ENCODE measurements at regions not wholly inside any gene's neighbourhood (a gene's known extent, or its start where the extent isn't known, plus 50 kb on each side); places are given as distances from the start of the nearest gene placed in this dataset.
A peak's percentile ranks its signal among the peaks of the same experiment; 100 is the strongest.

DNA sequence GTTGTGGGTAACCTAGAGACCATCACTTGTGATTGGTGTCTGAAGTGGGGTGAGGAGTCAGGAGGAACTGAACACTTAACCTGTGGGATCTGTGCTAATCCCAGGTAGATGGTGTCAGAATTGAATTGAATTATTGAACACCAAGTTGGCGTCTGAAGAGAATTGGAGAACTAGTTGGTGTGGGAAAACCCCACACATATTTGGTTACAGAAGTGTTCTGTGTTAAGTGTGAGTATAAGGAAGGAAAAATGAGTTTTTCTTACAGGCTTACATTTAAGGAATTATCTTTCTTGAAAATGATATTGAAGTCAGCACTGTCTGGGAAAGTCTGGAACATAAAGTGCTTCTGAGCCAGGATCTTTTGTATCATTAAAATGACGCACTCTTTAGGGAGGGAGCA is 182.9 kb upstream of the ECI2 start:
- no peak overlapping the region for H3K4me2 ChIP-seq
- no peaks in the 10 kb centered on the region for H3K36me3 ChIP-seq (ENCODE audit: insufficient read depth)
- no peaks in the 10 kb centered on the region for H3K36me3 Mint-ChIP-seq (ENCODE audit: low read depth)
- no peaks in the 10 kb centered on the region for H3K27me3 Mint-ChIP-seq (ENCODE audit: insufficient read depth, low read depth, poor library complexity)
- no peaks in the 10 kb centered on the region; the same call in 2 of the 3 replicates for H3K9me3 Mint-ChIP-seq
- no peak overlapping the region for H3K4me3 Mint-ChIP-seq
- H3K27ac Mint-ChIP-seq, result no peak overlapping the region
- 0 out of 2 replicates have a peak overlapping the region, but pooled peaks have one; percentile 40 for H2AFZ ChIP-seq
- H4K20me1 ChIP-seq (replicated peaks; ENCODE audit: insufficient read depth), result no peaks in the 10 kb centered on the region
- H3K4me1 ChIP-seq (ENCODE audit: insufficient read depth), result peaks cover 14% of the 10 kb centered on the region; the same call in 1 of the 2 replicates
- H3K79me2 ChIP-seq (replicated peaks; ENCODE audit: insufficient read depth), result no peaks in the 10 kb centered on the region
- no peak for ATAC-seq
- no peaks in the 10 kb centered on the region for H3K27me3 ChIP-seq (ENCODE audit: insufficient read depth)
- no peak overlapping the region for H3K27ac ChIP-seq (ENCODE audit: low read depth)
- no peaks in the 10 kb centered on the region for H3F3A ChIP-seq (replicated peaks; ENCODE audit: low read depth)
- peaks cover 27% of the 10 kb centered on the region for H3K4me1 Mint-ChIP-seq
- no peak for TF ChIP-seq EZH2 (IDR thresholded peaks at IDR 0.05; ENCODE audit: low read depth, unreplicated experiment)
- TF ChIP-seq, protein P1, sequence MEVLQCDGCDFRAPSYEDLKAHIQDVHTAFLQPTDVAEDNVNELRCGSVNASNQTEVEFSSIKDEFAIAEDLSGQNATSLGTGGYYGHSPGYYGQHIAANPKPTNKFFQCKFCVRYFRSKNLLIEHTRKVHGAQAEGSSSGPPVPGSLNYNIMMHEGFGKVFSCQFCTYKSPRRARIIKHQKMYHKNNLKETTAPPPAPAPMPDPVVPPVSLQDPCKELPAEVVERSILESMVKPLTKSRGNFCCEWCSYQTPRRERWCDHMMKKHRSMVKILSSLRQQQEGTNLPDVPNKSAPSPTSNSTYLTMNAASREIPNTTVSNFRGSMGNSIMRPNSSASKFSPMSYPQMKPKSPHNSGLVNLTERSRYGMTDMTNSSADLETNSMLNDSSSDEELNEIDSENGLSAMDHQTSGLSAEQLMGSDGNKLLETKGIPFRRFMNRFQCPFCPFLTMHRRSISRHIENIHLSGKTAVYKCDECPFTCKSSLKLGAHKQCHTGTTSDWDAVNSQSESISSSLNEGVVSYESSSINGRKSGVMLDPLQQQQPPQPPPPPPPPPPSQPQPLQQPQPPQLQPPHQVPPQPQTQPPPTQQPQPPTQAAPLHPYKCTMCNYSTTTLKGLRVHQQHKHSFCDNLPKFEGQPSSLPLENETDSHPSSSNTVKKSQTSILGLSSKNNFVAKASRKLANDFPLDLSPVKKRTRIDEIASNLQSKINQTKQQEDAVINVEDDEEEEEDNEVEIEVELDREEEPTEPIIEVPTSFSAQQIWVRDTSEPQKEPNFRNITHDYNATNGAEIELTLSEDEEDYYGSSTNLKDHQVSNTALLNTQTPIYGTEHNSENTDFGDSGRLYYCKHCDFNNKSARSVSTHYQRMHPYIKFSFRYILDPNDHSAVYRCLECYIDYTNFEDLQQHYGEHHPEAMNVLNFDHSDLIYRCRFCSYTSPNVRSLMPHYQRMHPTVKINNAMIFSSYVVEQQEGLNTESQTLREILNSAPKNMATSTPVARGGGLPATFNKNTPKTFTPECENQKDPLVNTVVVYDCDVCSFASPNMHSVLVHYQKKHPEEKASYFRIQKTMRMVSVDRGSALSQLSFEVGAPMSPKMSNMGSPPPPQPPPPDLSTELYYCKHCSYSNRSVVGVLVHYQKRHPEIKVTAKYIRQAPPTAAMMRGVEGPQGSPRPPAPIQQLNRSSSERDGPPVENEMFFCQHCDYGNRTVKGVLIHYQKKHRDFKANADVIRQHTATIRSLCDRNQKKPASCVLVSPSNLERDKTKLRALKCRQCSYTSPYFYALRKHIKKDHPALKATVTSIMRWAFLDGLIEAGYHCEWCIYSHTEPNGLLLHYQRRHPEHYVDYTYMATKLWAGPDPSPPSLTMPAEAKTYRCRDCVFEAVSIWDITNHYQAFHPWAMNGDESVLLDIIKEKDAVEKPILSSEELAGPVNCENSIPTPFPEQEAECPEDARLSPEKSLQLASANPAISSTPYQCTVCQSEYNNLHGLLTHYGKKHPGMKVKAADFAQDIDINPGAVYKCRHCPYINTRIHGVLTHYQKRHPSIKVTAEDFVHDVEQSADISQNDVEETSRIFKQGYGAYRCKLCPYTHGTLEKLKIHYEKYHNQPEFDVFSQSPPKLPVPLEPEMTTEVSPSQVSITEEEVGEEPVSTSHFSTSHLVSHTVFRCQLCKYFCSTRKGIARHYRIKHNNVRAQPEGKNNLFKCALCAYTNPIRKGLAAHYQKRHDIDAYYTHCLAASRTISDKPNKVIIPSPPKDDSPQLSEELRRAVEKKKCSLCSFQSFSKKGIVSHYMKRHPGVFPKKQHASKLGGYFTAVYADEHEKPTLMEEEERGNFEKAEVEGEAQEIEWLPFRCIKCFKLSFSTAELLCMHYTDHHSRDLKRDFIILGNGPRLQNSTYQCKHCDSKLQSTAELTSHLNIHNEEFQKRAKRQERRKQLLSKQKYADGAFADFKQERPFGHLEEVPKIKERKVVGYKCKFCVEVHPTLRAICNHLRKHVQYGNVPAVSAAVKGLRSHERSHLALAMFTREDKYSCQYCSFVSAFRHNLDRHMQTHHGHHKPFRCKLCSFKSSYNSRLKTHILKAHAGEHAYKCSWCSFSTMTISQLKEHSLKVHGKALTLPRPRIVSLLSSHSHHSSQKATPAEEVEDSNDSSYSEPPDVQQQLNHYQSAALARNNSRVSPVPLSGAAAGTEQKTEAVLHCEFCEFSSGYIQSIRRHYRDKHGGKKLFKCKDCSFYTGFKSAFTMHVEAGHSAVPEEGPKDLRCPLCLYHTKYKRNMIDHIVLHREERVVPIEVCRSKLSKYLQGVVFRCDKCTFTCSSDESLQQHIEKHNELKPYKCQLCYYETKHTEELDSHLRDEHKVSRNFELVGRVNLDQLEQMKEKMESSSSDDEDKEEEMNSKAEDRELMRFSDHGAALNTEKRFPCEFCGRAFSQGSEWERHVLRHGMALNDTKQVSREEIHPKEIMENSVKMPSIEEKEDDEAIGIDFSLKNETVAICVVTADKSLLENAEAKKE (CRISPR knock-in tag; IDR thresholded peaks at IDR 0.05), result no peak
- TF ChIP-seq POLR2AphosphoS5 (IDR thresholded peaks at IDR 0.05; ENCODE audit: low read depth), result no peak
- TF ChIP-seq ZNF331 (CRISPR knock-in tag; IDR thresholded peaks at IDR 0.05; ENCODE audit: low read depth), result no peak
- TF ChIP-seq, protein P2, sequence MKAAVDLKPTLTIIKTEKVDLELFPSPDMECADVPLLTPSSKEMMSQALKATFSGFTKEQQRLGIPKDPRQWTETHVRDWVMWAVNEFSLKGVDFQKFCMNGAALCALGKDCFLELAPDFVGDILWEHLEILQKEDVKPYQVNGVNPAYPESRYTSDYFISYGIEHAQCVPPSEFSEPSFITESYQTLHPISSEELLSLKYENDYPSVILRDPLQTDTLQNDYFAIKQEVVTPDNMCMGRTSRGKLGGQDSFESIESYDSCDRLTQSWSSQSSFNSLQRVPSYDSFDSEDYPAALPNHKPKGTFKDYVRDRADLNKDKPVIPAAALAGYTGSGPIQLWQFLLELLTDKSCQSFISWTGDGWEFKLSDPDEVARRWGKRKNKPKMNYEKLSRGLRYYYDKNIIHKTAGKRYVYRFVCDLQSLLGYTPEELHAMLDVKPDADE (IDR thresholded peaks at IDR 0.05), result no peak
- no peak for DNase-seq (ENCODE audit: low spot score)
- no peaks in the 10 kb centered on the region for H3K9me2 ChIP-seq (ENCODE audit: insufficient read depth)
- H3K4me3 ChIP-seq, result no peak overlapping the region

All from GM23338 (cell line).